ENCODE measurements at regions not wholly inside any gene's neighbourhood (a gene's known extent, or its start where the extent isn't known, plus 50 kb on each side); places are given as distances from the start of the nearest gene placed in this dataset.
A peak's percentile ranks its signal among the peaks of the same experiment; 100 is the strongest.
"Not testable (repeated sequence)": the region's sequence is repeated elsewhere in the genome, so short reads cannot be mapped to it uniquely, and the experiment has no call there.

DNA sequence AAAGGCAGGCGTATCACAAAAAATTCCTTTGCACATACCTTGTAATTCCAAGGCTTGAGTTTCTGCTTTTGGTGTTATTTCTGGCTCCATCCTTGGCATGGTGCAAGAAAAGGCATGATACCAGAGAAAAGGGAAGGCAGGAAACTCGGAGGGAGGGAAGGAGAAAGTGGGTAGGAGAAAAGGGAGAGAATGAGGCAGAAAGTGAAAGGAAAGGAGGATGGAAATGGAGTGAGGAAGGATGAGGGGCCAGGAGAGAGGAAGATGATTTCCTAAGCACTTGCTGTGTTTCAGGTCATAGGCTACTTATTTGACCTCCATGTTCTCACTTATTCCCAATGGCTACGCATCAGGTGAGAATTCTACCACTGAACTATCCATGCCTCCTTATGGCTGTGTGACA is 110.8 kb upstream of the JCAD start:
- DNase-seq: no peak

DNA sequence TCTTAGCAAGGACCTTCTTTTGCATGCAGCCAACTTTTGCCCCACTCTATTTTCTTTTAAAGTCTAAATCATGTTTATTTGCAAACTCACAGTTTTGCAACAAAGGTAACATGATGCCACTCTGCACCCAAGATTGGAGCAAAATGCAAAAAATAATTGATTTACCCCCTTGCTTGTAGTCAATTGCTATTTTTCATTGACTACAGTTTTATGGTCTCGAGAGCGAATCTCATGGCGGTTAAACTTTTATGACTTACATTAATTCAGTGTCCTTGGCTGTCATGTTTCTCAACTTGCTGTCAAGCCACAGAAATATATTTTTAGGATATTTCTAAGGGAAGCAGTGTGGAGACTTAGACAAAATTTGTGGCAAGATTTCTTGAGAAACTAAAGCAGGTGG is 110.0 kb upstream of the JCAD start:
- no peak for DNase-seq

DNA sequence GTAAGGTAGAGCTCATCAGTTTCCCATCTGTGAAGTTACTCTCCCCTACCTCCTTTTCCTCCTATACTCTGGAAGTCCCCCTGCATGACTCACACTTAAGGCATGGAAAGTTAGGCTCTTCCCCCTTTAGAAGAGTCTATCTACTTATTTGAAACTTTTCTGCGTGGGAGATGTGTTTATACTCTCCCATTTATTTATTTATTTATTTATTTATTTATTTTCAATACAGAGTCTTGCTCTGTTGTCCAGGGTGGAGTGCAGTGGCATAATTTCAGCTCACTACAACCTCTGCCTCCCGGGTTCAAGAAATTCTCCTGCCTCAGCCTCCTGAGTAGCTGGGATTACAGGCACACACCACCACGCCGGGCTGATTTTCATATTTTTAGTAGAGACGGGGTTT is 107.5 kb upstream of the JCAD start:
- DNase-seq: no peak

DNA sequence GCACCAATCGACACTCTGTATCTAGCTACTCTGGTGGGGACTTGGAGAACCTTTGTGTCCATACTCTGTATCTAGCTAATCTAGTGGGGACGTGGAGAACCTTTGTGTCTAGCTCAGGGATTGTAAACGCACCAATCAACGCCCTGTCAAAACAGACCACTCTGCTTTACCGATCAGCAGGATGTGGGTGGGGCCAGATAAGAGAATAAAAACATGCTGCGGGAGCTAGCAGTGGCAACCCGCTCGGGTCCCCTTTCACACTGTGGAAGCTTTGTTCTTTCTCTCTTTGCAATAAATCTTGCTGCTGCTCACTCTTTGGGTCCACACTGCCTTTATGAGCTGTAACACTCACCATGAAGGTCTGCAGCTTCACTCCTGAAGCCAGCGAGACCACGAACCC is 104.0 kb upstream of the JCAD start:
- DNase-seq: not testable (repeated sequence)

DNA sequence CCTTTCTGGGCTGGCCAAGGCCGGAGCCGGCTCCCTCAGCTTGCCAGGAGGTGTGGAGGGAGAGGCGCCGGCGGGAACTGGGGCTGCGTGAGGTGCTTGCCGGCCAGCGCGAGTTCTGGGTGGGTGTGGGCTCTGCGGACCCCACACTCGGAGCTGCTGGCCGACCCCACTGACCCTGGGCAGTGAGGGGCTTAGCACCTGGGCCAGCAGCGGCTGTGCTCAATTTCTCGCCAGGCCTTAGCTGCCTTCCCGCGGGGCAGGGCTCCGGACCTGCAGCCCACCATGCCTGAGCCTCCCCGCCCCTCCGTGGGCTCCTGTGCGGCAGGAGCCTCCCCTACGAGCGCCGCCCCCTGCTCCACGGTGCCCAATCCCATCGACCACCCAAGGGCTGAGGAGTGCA is 103.4 kb upstream of the JCAD start:
- not testable (repeated sequence) for DNase-seq

DNA sequence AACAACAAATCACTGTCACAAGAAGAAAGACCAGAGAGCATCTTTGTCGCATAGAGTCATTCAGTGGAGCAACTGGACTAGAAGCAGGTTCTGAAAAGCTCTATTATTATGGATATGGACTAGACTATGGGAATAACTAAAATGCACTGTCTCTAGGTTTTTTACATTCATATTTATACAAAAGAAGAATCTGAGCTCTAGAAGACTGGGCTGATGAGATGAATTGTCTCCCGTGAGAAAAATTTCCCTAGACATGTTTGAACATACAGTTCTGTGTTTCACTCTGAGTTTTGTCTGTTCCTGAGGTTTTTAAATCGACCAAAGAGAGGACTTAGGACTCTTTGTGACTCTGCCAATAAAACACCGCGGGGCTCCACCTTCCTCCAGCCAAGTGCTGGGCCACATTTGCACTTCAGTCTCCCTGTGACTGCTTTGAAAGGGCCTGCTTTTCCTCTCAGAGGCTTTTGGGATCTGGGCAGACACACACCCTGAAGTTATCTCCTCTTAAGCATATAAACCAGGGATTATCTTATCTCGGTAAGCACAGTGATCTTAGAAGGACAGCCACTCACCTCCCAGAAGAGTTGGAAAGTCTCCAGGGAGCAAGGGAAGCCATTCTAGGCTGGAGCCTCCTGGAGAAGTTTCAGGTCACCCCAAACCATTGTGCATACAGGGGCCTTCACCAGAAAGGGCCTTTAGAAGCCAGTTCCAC is 101.0 kb upstream of the JCAD start:
- no peak for DNase-seq

DNA sequence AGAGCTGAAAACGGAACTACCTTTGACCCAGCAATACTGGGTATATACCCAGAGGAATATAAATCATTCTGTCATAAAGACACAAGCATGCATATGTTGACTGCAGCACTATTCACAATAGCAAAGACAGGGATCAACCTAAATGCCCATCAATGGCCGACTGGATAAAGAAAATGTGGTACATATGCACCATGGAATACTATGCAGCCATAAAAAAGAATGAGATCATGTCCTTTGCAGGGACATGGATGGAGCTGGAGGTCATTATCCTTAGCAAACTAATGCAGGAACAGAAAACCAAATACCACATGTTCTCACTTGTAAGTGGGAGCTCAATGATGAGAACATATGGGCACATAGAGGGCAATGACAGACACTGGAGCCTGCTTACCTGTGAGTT is 100.2 kb upstream of the JCAD start:
- DNase-seq: not testable (repeated sequence)

DNA sequence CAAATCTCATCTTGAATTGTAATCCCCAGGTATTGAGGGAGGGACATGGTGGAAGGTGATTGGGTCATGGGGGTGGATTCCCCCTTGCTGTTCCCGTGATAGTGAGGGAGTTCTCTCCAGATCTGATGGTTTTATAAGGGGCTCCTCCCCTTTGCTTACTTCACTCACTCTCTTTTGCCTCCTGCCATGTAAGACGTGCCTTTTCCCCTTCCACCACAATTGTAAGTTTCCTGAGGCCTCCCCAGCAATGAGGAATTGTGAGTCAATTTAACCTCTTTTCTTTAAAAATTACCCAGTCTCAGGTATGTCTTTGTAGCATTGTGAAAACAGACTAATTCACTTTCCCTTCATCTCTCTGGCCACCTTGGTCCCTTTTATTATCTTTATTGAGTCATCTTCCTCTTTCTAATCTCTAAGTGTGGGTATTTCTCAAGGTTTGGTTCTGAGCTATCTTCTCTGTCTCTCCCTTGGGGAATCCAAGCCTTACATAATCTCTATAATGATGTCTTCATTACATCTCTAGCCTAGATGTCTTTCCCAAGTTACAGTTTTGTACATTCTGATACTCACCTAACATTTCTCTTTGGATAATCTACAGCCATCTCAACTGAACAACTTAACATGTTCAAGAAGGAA is 99.1 kb upstream of the JCAD start:
- no peak for DNase-seq

DNA sequence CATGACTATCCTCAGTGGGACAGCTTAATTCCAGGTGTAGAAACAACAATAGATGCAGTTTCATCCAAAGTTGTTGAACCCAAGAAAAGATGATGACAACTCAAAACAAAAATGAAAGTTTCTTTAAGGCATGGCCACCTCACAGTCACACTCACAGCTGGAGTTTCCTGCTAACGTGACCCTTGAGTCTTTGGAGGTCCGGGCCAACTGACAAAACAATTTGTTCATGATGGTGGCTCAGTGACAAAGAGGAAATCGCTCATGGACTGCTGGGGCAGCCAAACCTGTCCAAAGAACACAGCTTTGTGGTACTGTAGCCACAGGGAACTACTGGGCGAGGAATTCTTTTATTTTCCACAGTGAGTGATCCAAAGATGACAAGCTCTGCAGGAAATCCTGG is 96.0 kb upstream of the JCAD start:
- DNase-seq: no peak

DNA sequence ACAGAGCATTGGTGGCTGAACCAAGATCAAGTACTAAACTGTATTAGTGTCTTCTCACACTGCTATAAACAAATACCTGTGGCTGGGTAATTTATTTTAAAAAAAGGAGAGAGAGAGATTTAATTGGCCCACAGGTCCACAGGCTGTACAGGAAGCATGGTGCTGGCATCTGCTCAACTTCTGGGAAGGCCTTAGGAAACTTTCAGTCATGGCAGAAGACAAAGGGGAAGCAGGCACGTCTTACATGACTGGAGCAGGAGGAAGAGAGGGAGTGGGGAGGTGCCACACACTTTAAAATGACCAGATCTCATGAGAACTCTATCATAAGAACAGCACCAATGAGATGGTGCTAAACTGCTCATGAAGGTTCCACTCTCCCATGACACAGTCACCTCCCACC is 95.2 kb upstream of the JCAD start:
- no peak for DNase-seq

DNA sequence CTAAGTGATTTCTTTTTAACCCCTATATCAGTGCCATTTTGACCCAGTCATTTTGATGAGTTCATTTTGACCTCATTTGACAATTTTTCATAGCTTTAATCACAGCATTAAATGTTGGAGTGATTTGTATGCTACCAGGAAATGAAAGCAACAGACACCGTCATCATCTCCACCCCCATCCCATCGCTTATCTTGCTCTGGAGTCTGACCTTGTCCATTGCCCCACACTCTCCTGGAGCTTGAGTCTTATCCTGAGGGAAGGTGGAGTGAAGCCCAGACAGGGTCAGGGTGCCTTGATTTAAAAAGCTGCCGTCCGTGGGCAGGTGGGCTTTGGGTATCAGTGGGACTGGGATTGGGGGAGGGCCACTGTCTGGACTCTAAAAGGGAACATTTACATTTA is 94.7 kb upstream of the JCAD start:
- DNase-seq: no peak

DNA sequence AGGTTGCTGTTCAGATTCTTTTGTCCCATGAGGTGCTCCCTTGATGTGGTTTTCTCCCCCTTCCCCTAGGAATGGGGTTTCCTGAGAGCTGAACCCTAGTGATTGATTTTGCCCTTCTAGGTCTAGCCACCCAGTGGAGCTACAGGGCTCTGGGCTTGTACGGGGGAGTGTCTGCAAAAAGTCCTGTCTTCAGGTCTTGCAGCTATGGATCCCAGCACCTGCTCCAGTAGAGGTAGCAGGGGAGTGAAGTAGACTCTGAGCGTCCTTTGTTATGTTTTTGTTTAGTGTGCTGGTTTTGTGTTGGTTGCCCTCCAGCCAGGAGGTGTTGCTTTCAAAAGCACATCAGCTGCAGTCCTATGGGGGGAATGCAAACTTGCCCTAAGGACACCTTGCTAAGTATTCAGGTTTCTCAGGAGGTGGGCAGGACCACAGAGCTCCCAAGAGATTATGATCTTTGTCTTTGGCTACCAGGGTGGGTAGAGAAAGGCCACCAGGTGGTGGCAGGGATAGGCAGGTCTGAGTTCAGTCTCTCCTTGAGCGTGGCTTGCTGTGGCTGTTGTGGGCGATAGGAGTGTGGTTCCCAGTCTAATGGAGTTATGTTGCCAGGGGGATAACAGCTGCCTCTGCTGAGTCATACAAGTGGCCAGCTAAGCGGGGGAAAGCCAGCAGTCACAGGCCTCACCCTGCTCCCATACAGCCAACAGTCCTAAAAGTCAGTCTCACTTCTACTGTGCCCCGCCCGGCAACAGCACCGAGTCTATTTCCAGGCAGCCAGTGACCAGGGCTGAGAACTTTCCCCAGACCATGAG is 92.4 kb upstream of the JCAD start:
- DNase-seq: peak; percentile 74

DNA sequence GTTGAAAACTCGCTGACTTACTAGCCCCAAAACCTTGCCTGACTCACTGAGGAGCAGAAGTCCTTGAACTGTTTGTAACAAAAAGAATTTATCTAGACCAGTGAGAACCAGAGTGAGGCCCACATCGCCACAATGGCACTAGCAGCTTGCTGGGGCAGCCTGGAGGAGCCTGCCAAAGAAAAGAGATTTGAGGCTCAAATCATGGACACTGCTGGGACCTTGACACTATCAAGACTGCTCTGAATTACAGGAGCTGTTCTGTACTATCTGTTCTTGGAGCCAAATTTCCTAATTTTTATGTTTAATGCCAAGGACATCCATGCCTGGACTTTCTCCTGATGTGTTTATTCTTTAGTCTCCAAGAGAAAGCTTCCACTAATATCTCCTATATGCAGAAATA is 82.0 kb upstream of the JCAD start:
- no peak for DNase-seq

DNA sequence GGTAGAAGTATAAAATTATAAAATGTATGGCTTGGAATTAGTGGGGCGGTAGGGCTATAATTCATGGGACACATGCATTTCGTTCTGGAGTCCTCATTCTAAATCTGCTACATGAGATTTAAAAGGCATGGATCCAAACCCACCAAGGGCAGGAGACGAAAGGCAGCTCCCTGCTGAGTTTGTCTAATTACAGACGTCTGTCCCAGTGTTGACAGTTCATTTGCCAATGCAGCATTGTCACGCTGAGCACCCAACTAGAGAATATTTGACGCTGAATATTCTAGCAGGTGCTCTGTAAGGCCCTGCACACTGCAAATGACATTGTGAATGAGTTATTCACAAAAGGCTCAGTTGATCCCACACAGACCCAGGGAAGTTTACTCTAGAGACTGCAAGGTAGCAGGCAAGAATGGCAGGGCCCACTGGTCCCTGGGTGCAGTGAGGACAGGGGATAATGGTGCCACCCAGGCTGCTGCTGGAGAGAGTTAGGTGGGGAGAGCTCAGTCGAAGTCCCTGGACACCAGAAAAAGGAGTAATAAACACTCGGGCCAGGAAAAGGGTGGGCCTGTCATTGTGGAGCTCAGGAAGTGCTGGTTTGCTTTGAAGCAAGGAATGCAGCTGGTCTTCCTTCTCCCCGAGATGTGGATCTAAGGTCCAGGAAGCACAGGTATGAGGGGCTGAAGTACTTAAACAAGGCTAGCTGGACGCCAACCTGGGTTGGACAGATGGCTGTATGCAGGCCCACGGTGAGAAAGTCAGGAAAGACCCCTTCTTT is 75.0 kb upstream of the JCAD start:
- DNase-seq: peak; percentile 33

DNA sequence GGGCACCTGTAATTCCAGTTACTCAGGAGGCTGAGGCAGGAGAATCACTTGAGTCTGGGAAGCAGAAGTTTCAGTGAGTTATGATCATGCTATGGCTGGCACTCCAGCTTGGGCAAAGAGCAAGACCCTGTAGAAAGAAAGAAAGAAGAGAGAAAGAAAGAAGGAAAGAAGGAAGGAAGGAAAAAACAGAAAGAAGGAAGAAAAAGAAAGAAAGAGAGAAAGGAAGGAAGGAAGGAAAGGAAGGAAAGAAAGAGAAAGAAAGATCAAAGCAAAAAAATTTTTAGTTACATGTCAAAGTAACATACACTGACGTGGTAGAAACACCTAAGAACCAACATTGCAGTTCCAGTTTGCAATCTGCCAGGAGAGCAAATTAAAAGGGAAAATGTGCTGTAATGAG is 73.8 kb upstream of the JCAD start:
- DNase-seq: no peak

DNA sequence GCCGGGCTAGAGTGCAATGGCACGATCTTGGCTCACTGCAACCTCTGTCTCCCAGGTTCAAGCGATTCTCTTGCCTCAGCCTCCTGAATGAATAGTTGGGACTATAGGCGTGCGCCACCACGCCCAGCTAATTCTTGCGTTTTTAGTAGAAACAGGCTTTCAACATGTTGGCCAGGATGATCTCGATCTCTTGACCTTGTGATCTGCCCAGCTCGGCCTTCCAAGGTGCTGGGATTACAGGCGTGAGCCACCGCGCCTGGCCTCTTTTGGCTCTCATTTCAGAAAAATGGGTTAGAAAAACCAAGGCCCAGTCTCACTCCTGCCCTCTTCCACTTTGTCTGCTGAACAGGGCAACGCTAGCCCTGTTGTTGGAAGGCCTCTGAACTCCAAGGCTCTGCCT is 72.0 kb upstream of the JCAD start:
- DNase-seq: not testable (repeated sequence)

DNA sequence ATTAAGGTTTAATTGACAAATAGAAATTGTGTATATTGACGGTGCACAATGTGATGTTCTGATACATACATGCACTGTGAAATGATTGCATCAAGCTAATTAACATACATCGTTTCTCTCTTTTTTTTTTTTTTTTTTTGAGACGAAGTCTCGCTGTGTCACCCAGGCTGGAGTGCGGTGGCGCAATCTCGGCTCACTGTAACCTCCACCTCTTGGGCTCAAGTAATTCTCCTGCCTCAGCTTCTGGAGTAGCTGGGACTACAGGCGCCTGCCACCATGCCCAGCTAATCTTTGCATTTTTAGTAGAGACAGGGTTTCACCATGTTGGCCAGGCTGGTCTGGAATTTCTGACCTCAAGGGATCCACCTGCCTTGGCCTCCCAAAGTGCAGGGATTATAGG is 69.9 kb upstream of the JCAD start:
- not testable (repeated sequence) for DNase-seq

DNA sequence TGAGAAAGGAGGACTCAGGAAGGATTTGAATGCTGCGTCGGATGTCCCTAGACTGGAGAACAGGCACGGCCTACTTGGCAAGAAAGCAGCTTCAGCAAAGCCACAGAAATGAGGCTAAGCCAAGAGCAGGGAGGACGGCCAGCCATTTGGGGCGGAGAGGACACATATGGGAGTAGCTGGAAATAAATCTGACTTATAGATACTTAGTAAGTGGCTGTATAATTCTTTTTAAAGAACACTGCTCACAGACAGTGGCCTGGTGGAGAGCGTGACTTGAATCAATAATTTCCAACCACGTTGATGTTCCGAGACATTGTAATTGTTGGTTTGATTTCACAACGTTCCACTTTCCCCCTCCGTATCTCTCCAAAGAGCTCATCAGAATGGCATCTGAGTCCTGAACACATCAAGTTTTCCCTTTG is 67.7 kb upstream of the JCAD start:
- peak; percentile 91 for DNase-seq

DNA sequence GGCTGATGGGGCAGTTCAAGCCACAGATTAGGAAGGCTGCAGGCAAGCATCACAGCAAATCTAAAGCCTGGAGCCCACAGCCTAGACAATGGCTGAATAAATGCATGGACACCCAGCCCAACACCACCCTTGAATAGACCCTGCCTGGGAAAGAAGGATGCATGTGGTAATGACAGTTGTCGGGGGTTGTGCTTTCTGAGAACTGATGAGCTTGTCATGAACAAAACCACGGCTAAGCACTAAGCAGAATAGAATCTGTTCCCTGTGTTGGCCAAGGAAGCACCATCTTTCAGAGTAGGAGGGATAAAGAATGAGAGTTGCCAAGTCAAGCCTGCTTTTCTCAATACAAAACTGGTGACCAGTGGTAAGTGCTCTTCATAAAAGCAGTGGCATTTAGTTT is 66.1 kb upstream of the JCAD start:
- DNase-seq: peak; percentile 53

DNA sequence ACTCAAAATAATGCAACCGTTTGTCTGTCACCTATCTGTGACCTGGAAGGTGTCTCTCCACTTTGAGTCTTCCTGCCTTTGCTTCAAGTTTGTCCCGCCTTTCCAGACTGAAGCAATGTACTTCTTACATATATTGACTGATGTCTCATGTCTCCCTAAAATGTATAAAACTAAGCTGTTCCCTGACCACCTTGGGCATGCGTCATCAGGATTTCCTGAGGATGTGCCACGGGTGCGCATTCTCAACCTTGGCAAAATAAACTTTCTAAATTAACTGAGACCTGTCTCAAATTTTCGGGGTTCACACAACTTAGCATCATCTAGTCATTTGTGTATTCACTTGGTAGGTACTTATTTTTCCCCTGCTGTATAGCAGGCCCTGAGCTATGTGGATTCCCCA is 65.3 kb upstream of the JCAD start:
- no peak for DNase-seq

DNA sequence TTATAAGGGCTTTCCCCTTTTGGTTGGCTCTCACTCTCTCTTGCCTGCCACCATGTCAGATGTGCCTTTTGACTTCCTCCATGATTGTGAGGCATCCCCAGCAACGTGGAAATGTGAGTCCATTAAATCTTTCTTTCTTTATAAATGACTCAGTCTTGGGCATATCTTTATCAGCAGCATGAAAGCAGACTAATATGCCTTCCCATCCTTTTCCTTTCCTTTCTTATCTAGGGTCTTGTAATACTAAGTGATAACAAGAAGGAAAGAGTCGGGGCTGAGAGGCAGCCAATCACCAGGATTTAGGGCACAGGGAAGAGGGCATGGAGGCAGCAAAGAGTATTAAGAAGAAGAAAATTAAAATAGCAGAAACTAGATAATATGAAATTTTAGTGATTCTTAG is 62.0 kb upstream of the JCAD start:
- DNase-seq: no peak

DNA sequence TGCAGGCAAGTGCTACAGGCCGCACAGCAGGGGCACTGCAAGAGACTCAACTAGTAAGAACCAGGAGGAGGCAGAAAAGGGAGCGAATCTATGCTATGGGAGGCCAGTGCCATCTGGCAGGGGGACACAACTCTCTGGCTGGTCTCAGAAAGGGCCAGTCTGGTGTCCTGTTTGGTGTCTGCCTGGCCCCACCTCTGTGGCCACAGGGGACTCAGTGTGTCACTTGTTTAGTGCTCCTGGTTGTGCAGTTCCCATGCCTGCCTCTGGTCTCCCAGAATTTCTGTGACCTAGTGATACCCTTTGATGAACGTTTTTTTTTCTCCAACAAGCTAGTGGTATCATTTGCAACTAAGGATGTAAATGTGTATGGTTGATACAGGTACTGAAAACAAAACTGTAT is 59.2 kb upstream of the JCAD start:
- DNase-seq: no peak

Measured in fibroblast of skin of abdomen (primary cell).